ENCODE measurements at regions not wholly inside any gene's neighbourhood (a gene's known extent, or its start where the extent isn't known, plus 50 kb on each side); places are given as distances from the start of the nearest gene placed in this dataset.

- TF ChIP-seq ZNF532 (CRISPR knock-in tag; IDR thresholded peaks at IDR 0.05; ENCODE audit: borderline replicate concordance) (no peak), NFATC4 (CRISPR knock-in tag; IDR thresholded peaks at IDR 0.05) (no peak), TEAD1 (CRISPR knock-in tag; IDR thresholded peaks at IDR 0.05) (no peak), ZNF232 (CRISPR knock-in tag; IDR thresholded peaks at IDR 0.05) (no peak), ATF1 (CRISPR knock-in tag; IDR thresholded peaks at IDR 0.05) (no peak), ARID4B (CRISPR knock-in tag; IDR thresholded peaks at IDR 0.05; ENCODE audit: borderline replicate concordance) (no peak)
These were observed 160.1 kb upstream of the PDZRN3 start (continued) for GRCh38 chr3:73784686-73785392.

- no peaks in the 10 kb centered on the region for H3K36me3 Mint-ChIP-seq
- ChIA-PET POLR2A (no interaction called here), CTCF (no interaction called here)
- H3K4me1 Mint-ChIP-seq = peaks cover 17% of the 10 kb centered on the region
- H3K4me3 Mint-ChIP-seq = no peak overlapping the region
- H3K9me3 Mint-ChIP-seq = peaks cover 3% of the 10 kb centered on the region; the same call in 1 of the 2 replicates
- H3K27ac Mint-ChIP-seq = no peak overlapping the region
- DNase-seq (ENCODE audit: low spot score) (no peak), ATAC-seq (no peak)
- H3K27me3 Mint-ChIP-seq (ENCODE audit: low read depth) = no peaks in the 10 kb centered on the region; the same call in 1 of the 2 replicates
- TF ChIP-seq, protein P1, sequence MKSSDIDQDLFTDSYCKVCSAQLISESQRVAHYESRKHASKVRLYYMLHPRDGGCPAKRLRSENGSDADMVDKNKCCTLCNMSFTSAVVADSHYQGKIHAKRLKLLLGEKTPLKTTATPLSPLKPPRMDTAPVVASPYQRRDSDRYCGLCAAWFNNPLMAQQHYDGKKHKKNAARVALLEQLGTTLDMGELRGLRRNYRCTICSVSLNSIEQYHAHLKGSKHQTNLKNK (CRISPR knock-in tag; IDR thresholded peaks at IDR 0.05) = no peak
- TF ChIP-seq NR2C2 (CRISPR knock-in tag; IDR thresholded peaks at IDR 0.05) = no peak
- no peak for TF ChIP-seq ATF1 (CRISPR knock-in tag; IDR thresholded peaks at IDR 0.05)
- TF ChIP-seq ZNF671 (CRISPR knock-in tag; IDR thresholded peaks at IDR 0.05) = no peak
- TF ChIP-seq TCF7 (CRISPR knock-in tag; IDR thresholded peaks at IDR 0.05; ENCODE audit: low read depth) = no peak
- no peak for TF ChIP-seq TP53 (CRISPR knock-in tag; IDR thresholded peaks at IDR 0.05)
- TF ChIP-seq ZNF532 (CRISPR knock-in tag; IDR thresholded peaks at IDR 0.05; ENCODE audit: borderline replicate concordance) = no peak
- TF ChIP-seq, protein P2, sequence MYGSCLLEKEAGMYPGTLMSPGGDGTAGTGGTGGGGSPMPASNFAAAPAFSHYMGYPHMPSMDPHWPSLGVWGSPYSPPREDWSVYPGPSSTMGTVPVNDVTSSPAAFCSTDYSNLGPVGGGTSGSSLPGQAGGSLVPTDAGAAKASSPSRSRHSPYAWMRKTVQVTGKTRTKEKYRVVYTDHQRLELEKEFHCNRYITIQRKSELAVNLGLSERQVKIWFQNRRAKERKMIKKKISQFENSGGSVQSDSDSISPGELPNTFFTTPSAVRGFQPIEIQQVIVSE (CRISPR knock-in tag; IDR thresholded peaks at IDR 0.05; ENCODE audit: borderline replicate concordance) = no peak
- no peak for TF ChIP-seq KAT7 (CRISPR knock-in tag; IDR thresholded peaks at IDR 0.05; ENCODE audit: borderline replicate concordance)
- no peak for TF ChIP-seq GRHL2 (CRISPR knock-in tag; IDR thresholded peaks at IDR 0.05; ENCODE audit: insufficient replicate concordance, severe bottlenecking)
- no peak for TF ChIP-seq GTF2I (CRISPR knock-in tag; conservative IDR thresholded peaks at IDR 0.05)
- TF ChIP-seq, protein P3, sequence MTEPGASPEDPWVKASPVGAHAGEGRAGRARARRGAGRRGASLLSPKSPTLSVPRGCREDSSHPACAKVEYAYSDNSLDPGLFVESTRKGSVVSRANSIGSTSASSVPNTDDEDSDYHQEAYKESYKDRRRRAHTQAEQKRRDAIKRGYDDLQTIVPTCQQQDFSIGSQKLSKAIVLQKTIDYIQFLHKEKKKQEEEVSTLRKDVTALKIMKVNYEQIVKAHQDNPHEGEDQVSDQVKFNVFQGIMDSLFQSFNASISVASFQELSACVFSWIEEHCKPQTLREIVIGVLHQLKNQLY (CRISPR knock-in tag; IDR thresholded peaks at IDR 0.05) = no peak
These were observed 159.1 kb upstream of the PDZRN3 start for GRCh38 chr3:73783811-73784210.
